ENCODE measurements at regions not wholly inside any gene's neighbourhood (a gene's known extent, or its start where the extent isn't known, plus 50 kb on each side); places are given as distances from the start of the nearest gene placed in this dataset.
A peak's percentile ranks its signal among the peaks of the same experiment; 100 is the strongest.

DNA sequence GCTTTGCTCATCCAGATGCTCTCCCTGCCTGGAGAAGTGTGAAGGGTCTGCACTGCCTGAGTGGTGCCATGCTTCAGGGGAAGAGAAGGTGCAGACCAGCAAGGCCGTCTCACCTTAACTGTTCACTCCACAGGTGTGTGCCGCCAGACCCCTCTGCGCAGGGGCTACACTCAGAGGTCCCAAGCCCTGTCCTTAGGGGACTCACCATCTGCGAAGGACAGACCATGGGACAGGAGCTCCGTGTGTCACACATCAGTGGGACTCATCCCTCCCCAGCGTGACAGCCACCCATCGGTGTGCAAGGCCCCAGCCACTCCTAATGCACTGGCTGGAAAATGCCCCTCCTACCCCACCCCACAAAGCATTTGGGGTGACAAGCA is 142.9 kb downstream of the OLFM1 start:
- H3K27me3 ChIP-seq (ENCODE audit: low read length): no peaks in the 10 kb centered on the region
- H3K4me3 ChIP-seq (ENCODE audit: low read length): no peak overlapping the region
- H3K79me2 ChIP-seq (ENCODE audit: low read length): no peaks in the 10 kb centered on the region
- H2AFZ ChIP-seq (ENCODE audit: low read length): no peak overlapping the region
- no peak for DNase-seq
- H3K9me3 ChIP-seq (ENCODE audit: low read length): peaks cover 13% of the 10 kb centered on the region; the same call in 1 of the 2 replicates
- no peak overlapping the region for H3K4me2 ChIP-seq (ENCODE audit: low read depth, low read length, poor library complexity, severe bottlenecking)
- no peaks in the 10 kb centered on the region for H4K20me1 ChIP-seq (ENCODE audit: insufficient read depth, low read depth, low read length)
- H3K9me2 ChIP-seq (replicated peaks; ENCODE audit: insufficient read depth, low read length): no peaks in the 10 kb centered on the region
- H3K9ac ChIP-seq (ENCODE audit: low read length): no peak overlapping the region
- no peaks in the 10 kb centered on the region for H3K4me1 ChIP-seq (ENCODE audit: low read length)
- no peaks in the 10 kb centered on the region for H3K36me3 ChIP-seq (ENCODE audit: insufficient read depth, low read length)
- H3K27ac ChIP-seq (ENCODE audit: low read length): no peak overlapping the region

DNA sequence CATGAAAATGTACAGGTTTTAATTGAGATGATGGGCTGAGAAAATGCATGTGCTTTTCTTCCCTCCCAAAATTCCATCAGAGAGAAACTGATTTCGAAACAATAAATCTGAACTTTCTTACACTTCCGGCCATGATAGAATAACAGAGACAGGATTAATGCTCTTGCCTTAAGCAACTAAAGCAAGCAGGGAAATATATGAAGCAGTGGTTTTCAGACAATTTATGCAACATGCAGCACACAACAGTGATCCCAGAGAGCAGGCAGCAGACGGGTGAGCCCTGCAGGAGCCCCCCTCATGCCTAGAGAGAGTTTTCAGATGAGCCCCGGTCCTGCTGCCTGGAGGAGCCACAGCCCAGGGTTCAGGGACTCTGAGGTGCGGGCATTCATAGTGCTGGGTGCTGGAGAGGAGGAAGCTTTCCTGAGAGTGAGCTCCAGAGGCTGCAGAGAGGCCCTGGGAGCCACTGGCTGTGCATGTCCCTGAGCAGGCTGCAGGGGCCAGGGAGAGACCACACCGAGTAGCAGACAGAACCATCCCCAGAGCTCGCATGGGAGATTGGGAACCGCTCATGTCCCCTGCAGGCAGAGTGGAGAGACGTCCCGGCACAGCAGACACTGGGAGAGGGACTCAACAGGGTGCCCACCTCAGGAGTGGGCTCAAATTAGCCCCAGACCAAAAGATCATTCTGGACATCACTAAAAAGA is 143.5 kb downstream of the OLFM1 start:
- Histone ChIP-seq H3K9me2 (replicated peaks; ENCODE audit: insufficient read depth, low read length) (no peaks in the 10 kb centered on the region), H3K9ac (ENCODE audit: low read length) (no peak overlapping the region), H3K36me3 (ENCODE audit: insufficient read depth, low read length) (no peaks in the 10 kb centered on the region), H4K20me1 (ENCODE audit: insufficient read depth, low read depth, low read length) (no peaks in the 10 kb centered on the region), H3K9me3 (ENCODE audit: low read length) (peaks cover 9% of the 10 kb centered on the region; the same call in 1 of the 2 replicates), H3K4me1 (ENCODE audit: low read length) (no peaks in the 10 kb centered on the region), H3K4me3 (ENCODE audit: low read length) (no peak overlapping the region), H3K79me2 (ENCODE audit: low read length) (no peaks in the 10 kb centered on the region), H2AFZ (ENCODE audit: low read length) (no peak overlapping the region), H3K4me2 (ENCODE audit: low read depth, low read length, poor library complexity, severe bottlenecking) (no peak overlapping the region), H3K27ac (ENCODE audit: low read length) (no peak overlapping the region), H3K27me3 (ENCODE audit: low read length) (no peaks in the 10 kb centered on the region)
- no peak for DNase-seq

GRCh38 chr9:135239100-135239768 is 151.8 kb downstream of the OLFM1 start:
- no peaks in the 10 kb centered on the region for H3K36me3 ChIP-seq (ENCODE audit: insufficient read depth, low read length)
- no peaks in the 10 kb centered on the region for H3K27me3 ChIP-seq (ENCODE audit: low read length)
- no peaks in the 10 kb centered on the region for H4K20me1 ChIP-seq (ENCODE audit: insufficient read depth, low read depth, low read length)
- no peaks in the 10 kb centered on the region for H3K9me3 ChIP-seq (ENCODE audit: low read length)
- no peaks in the 10 kb centered on the region for H3K9me2 ChIP-seq (replicated peaks; ENCODE audit: insufficient read depth, low read length)
- H3K9ac ChIP-seq (ENCODE audit: low read length): no peak overlapping the region
- H3K4me3 ChIP-seq (ENCODE audit: low read length): no peak overlapping the region
- no peak for DNase-seq
- H3K4me1 ChIP-seq (ENCODE audit: low read length): no peaks in the 10 kb centered on the region
- no peaks in the 10 kb centered on the region for H3K79me2 ChIP-seq (ENCODE audit: low read length)
- H3K4me2 ChIP-seq (ENCODE audit: low read depth, low read length, poor library complexity, severe bottlenecking): no peak overlapping the region
- H2AFZ ChIP-seq (ENCODE audit: low read length): no peak overlapping the region
- no peak overlapping the region for H3K27ac ChIP-seq (ENCODE audit: low read length)

- Histone ChIP-seq H2AFZ (ENCODE audit: low read length) (no peak overlapping the region), H3K27ac (ENCODE audit: low read length) (no peak overlapping the region), H3K36me3 (ENCODE audit: insufficient read depth, low read length) (no peaks in the 10 kb centered on the region), H3K4me3 (ENCODE audit: low read length) (no peak overlapping the region), H3K27me3 (ENCODE audit: low read length) (no peaks in the 10 kb centered on the region), H3K4me2 (ENCODE audit: low read depth, low read length, poor library complexity, severe bottlenecking) (no peak overlapping the region), H3K9me3 (ENCODE audit: low read length) (no peaks in the 10 kb centered on the region), H3K79me2 (ENCODE audit: low read length) (no peaks in the 10 kb centered on the region), H3K9me2 (replicated peaks; ENCODE audit: insufficient read depth, low read length) (no peaks in the 10 kb centered on the region), H3K9ac (ENCODE audit: low read length) (no peak overlapping the region), H4K20me1 (ENCODE audit: insufficient read depth, low read depth, low read length) (no peaks in the 10 kb centered on the region), H3K4me1 (ENCODE audit: low read length) (no peaks in the 10 kb centered on the region)
- DNase-seq: no peak
Observed at GRCh38 chr9:135239769-135240141, 152.3 kb downstream of the OLFM1 start.

- Histone ChIP-seq H2AFZ (ENCODE audit: low read length) (no peak overlapping the region), H3K79me2 (ENCODE audit: low read length) (no peaks in the 10 kb centered on the region), H3K9me2 (replicated peaks; ENCODE audit: insufficient read depth, low read length) (no peaks in the 10 kb centered on the region), H3K9ac (ENCODE audit: low read length) (no peak overlapping the region), H3K9me3 (ENCODE audit: low read length) (no peaks in the 10 kb centered on the region), H3K4me3 (ENCODE audit: low read length) (no peak overlapping the region), H3K4me1 (ENCODE audit: low read length) (no peaks in the 10 kb centered on the region), H3K36me3 (ENCODE audit: insufficient read depth, low read length) (no peaks in the 10 kb centered on the region), H4K20me1 (ENCODE audit: insufficient read depth, low read depth, low read length) (0 out of 2 replicates have a peak, but pooled peaks cover 3% of the 10 kb centered on the region), H3K27ac (ENCODE audit: low read length) (no peak overlapping the region), H3K27me3 (ENCODE audit: low read length) (no peaks in the 10 kb centered on the region), H3K4me2 (ENCODE audit: low read depth, low read length, poor library complexity, severe bottlenecking) (no peak overlapping the region)
- no peak for DNase-seq
Observed at GRCh38 chr9:135240222-135240621, 152.8 kb downstream of the OLFM1 start.

- Histone ChIP-seq H3K9ac (ENCODE audit: low read length) (no peak overlapping the region), H3K36me3 (ENCODE audit: insufficient read depth, low read length) (no peaks in the 10 kb centered on the region), H3K4me1 (ENCODE audit: low read length) (no peaks in the 10 kb centered on the region), H3K4me3 (ENCODE audit: low read length) (no peak overlapping the region), H3K27me3 (ENCODE audit: low read length) (no peaks in the 10 kb centered on the region), H3K9me3 (ENCODE audit: low read length) (no peaks in the 10 kb centered on the region), H3K9me2 (replicated peaks; ENCODE audit: insufficient read depth, low read length) (no peaks in the 10 kb centered on the region), H3K27ac (ENCODE audit: low read length) (no peak overlapping the region), H3K79me2 (ENCODE audit: low read length) (no peaks in the 10 kb centered on the region), H4K20me1 (ENCODE audit: insufficient read depth, low read depth, low read length) (0 out of 2 replicates have a peak, but pooled peaks cover 7% of the 10 kb centered on the region), H2AFZ (ENCODE audit: low read length) (no peak overlapping the region), H3K4me2 (ENCODE audit: low read depth, low read length, poor library complexity, severe bottlenecking) (no peak overlapping the region)
- DNase-seq: no peak
Observed at GRCh38 chr9:135240871-135241311, 153.4 kb downstream of the OLFM1 start.

DNA sequence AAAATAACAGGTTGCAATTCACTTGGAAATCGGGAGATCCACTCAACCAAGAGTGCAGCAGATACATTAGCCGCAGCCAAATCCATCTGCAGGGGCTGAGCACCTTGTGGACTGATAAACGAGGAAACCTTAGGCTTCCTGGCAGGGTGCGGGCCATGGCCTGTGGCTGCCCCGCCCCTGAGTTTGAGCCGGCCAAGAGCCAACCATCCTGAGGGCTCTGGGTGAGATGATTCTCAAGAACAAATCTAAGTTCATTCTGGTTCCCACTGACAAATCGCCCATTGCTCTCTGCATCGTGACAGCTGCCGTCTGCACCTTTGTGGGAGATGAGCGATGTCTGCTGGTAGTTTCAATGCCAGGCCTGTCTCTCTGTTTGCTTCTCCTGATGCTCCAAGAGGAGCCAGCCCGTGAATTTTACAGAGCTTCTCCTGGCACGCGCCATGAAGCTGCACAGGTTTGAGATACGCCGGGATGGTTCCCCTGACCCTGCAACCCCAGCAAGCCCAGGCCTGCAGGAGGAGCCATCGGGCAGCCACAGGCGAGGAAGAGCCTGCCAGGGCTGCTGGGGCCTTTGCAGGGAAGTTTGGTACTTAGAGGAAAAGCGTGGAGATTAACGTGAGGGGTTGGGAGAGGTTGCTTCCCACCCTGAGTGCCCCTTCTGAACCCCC is 154.0 kb downstream of the OLFM1 start:
- Histone ChIP-seq H3K27me3 (ENCODE audit: low read length) (no peaks in the 10 kb centered on the region), H4K20me1 (ENCODE audit: insufficient read depth, low read depth, low read length) (0 out of 2 replicates have a peak, but pooled peaks cover 7% of the 10 kb centered on the region), H2AFZ (ENCODE audit: low read length) (no peak overlapping the region), H3K4me3 (ENCODE audit: low read length) (no peak overlapping the region), H3K4me1 (ENCODE audit: low read length) (no peaks in the 10 kb centered on the region), H3K36me3 (ENCODE audit: insufficient read depth, low read length) (no peaks in the 10 kb centered on the region), H3K9ac (ENCODE audit: low read length) (no peak overlapping the region), H3K9me2 (replicated peaks; ENCODE audit: insufficient read depth, low read length) (no peaks in the 10 kb centered on the region), H3K4me2 (ENCODE audit: low read depth, low read length, poor library complexity, severe bottlenecking) (no peak overlapping the region), H3K27ac (ENCODE audit: low read length) (no peak overlapping the region), H3K79me2 (ENCODE audit: low read length) (no peaks in the 10 kb centered on the region), H3K9me3 (ENCODE audit: low read length) (no peaks in the 10 kb centered on the region)
- DNase-seq: peak; percentile 53

DNA sequence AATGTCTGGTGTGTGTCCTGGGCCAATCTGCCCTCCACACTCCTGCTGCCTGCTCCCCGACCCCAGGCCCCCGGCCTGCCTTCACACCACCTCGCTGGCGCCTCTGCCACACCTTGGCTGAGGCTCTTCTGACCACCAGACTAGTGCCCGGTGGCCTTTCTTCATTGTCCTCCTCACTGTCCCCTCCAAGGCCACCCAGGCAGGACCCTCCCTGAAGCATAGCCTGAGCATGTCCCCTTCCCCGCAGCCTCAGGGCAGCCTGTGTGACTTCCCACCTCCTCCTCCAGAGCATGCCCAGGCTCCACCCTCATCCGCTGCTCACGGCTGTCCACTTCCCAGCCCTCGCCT is 154.6 kb downstream of the OLFM1 start:
- H3K4me3 ChIP-seq (ENCODE audit: low read length): no peak overlapping the region
- no peaks in the 10 kb centered on the region for H3K79me2 ChIP-seq (ENCODE audit: low read length)
- 0 out of 2 replicates have a peak, but pooled peaks cover 7% of the 10 kb centered on the region for H4K20me1 ChIP-seq (ENCODE audit: insufficient read depth, low read depth, low read length)
- H3K4me2 ChIP-seq (ENCODE audit: low read depth, low read length, poor library complexity, severe bottlenecking): no peak overlapping the region
- H3K9me3 ChIP-seq (ENCODE audit: low read length): no peaks in the 10 kb centered on the region
- H2AFZ ChIP-seq (ENCODE audit: low read length): no peak overlapping the region
- H3K36me3 ChIP-seq (ENCODE audit: insufficient read depth, low read length): no peaks in the 10 kb centered on the region
- H3K27me3 ChIP-seq (ENCODE audit: low read length): no peaks in the 10 kb centered on the region
- no peaks in the 10 kb centered on the region for H3K4me1 ChIP-seq (ENCODE audit: low read length)
- no peak overlapping the region for H3K27ac ChIP-seq (ENCODE audit: low read length)
- no peak overlapping the region for H3K9ac ChIP-seq (ENCODE audit: low read length)
- DNase-seq: no peak
- no peaks in the 10 kb centered on the region for H3K9me2 ChIP-seq (replicated peaks; ENCODE audit: insufficient read depth, low read length)

All from Karpas-422 (cell line).